Esophagus mucosa (tissue), 1 donor: ENCODE measurements at regions not wholly inside any gene's neighbourhood (a gene's known extent, or its start where the extent isn't known, plus 50 kb on each side); places are given as distances from the start of the nearest gene placed in this dataset.
"Not testable (repeated sequence)": the region's sequence is repeated elsewhere in the genome, so short reads cannot be mapped to it uniquely, and the experiment has no call there.

Source experiments
- ATAC-seq: fragments of 200-7000 bp; cut with Tn5 transposase; one replicate; pipeline ENCODE4 v1.9.1; 2020
- donor health status: DM: yes; HTN: yes; CAD: no.

GRCh38 chr2:91525587-91525986, 2834.1 kb downstream of the RPIA start:
- ATAC-seq: not testable (repeated sequence)

- ATAC-seq: not testable (repeated sequence)
Observed at GRCh38 chr2:91526083-91526482, 2834.6 kb downstream of the RPIA start.

GRCh38 chr2:91527056-91527455, 2835.6 kb downstream of the RPIA start:
- ATAC-seq: not testable (repeated sequence)

GRCh38 chr2:91527491-91528031, 2836.1 kb downstream of the RPIA start:
- ATAC-seq: not testable (repeated sequence)

GRCh38 chr2:91528361-91528760, 2836.9 kb downstream of the RPIA start:
- ATAC-seq: not testable (repeated sequence)

- ATAC-seq: not testable (repeated sequence)
Observed at GRCh38 chr2:91536109-91536508, 2844.6 kb downstream of the RPIA start.

- not testable (repeated sequence) for ATAC-seq
Observed at GRCh38 chr2:91536549-91537263, 2845.2 kb downstream of the RPIA start.

- not testable (repeated sequence) for ATAC-seq
Observed at GRCh38 chr2:91549316-91549715, 2857.8 kb downstream of the RPIA start.

DNA sequence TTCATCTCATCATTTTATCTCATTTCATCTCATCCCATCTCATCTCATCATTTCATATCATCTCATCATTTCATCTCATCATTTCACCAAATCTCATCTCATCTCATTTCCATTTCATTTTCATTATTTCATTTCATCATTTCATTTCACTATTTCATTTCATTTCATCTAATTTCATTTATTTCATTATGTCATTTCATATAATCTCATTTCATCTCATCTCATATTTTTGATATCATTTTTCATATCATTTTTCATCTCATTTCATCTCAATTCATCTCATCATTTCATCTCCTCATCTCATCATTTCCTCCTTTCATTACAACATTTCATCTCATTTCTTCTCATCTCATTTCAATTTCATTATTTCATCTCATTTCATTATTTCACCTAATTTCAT, 2866.8 kb downstream of the RPIA start:
- ATAC-seq: not testable (repeated sequence)

DNA sequence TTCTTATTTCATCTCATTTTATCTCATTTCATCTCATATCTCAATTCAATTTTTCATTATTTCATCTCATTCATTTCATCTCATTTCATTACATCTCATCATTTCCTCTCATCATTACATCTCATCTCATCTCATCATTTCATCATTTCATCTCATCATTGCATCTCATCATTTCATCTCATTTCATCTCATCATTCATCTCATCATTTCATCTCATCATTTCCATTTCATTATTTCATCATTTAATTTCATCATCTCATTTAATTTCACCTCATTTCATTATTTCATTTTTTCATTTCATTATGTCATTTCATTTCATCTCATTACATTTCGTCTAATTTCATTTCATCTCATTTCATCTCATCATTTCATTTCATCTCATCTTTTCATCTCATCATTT, 2867.8 kb downstream of the RPIA start:
- not testable (repeated sequence) for ATAC-seq

- not testable (repeated sequence) for ATAC-seq
Observed at GRCh38 chr2:91559886-91560614, 2868.6 kb downstream of the RPIA start.

DNA sequence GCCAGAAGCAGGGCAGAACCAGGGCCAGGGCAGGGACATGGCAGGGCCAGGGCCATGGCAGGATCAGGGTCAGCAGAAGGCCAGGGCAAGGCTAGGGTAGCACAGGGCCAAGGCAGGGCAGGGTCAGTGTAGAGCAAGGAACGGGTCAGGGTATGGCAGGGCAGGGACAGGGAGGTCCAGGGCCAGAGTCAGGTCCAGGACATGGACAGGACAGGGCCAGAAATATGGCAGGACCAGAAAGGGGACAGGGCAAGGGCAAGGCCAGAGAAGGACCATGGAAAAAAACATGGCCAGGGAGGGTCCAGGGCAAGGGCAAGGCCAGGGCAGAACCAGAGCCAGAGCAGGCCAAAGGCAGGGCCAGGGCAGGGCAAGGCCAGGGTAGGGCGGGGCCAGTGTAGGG, 2870.7 kb downstream of the RPIA start:
- ATAC-seq: not testable (repeated sequence)

GRCh38 chr2:91564700-91565099, 2873.2 kb downstream of the RPIA start:
- ATAC-seq: not testable (repeated sequence)

GRCh38 chr2:91565689-91566430, 2874.4 kb downstream of the RPIA start:
- not testable (repeated sequence) for ATAC-seq

DNA sequence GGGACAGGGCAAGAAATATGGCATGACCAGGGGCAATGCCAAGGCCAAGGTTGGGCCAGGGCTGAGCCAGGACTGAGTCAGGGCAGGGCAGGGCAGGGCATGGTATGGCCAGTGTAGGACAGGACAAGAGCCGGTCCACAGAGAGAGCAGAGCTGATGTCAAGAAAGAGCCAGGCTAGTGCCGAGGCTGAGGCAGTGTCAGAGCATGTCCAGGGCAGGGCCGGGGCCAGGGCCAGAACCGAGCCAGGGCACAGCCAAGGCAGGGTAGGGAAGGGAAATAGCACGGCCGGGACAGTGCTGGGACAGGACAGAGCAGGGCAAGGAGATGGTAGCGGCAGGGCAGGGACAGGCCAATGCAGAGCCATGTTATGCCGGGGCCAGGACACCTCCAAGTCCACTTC, 2875.1 kb downstream of the RPIA start:
- ATAC-seq: not testable (repeated sequence)

- not testable (repeated sequence) for ATAC-seq
Observed at GRCh38 chr2:91567546-91568335, 2876.3 kb downstream of the RPIA start.

GRCh38 chr2:91568391-91569338, 2877.2 kb downstream of the RPIA start:
- ATAC-seq: not testable (repeated sequence)

DNA sequence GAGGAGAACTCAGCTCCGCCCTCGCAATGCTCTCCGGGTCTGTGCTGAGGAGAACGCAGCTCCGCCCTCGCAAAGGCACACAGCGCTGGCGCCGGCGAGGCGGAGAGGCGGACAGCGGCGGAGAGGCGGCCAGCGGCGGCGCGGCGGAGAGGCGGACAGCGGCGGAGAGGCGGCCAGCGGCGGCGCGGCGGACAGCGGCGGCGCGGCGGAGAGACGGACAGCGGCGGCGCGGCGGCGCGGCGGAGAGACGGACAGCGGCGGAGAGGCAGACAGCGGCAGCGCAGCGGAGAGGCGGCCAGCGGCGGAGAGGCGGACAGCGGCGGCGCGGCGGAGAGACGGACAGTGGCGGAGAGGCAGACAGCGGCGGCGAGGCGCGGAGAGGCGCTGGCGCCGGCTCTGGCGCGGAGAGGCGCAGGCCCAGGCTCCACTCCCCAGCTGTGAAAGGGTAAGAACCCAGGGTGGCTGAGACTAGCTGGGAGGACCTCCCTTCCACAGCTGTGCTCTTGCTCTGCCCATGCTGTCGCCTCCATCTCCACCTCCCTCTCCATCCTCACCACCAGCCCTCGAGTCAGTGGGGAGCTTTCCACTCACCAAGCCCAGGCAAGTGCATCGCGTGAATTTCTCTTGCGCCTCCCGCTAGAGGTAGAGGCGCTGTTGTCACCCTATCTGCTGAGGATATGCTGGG, 2879.9 kb downstream of the RPIA start:
- not testable (repeated sequence) for ATAC-seq

GRCh38 chr2:91573018-91573417, 2881.5 kb downstream of the RPIA start:
- not testable (repeated sequence) for ATAC-seq

DNA sequence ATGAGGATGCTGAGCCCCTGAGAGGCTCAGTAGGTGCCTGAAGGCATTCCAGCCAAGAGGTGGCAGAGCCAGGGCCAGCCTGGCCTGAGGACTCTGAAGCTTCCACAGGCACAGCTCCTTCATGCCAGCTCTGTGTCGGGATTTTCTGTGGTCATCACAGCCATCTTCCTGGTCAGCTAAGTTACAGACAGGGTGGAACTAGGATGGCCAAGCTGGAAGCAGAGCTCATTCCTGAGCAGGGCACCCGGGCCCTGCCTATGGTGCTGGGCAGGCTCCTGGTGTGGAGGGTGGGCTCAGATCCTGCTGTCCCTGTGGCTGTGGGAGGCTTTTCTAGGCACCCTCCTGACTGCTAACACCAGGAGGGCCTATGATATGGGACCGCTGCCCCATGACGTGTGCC, 2882.3 kb downstream of the RPIA start:
- ATAC-seq: not testable (repeated sequence)
